SK-N-SH (cell line): ENCODE measurements at regions not wholly inside any gene's neighbourhood (a gene's known extent, or its start where the extent isn't known, plus 50 kb on each side); places are given as distances from the start of the nearest gene placed in this dataset.

Experiments used
- CTCF ChIA-PET: fragments of 300-600, 350-600 bp; formaldehyde crosslinking; extraction: SDS; loops from one replicate; lab custom pipeline; 2021; lab: Yijun Ruan, JAX
- POLR2A ChIA-PET: fragments of 350-600 bp; sonication (Branson Sonifier 250); formaldehyde crosslinking; extraction: SDS; loops from one replicate; lab custom pipeline; 2020; ENCODE audit warnings: antibody characterized with exemption, inconsistent platforms; lab: Yijun Ruan, JAX
- DNase-seq: peaks from one replicate; pipeline ENCODE4 v3.0.0; 2012
- H2AFZ ChIP-seq: fragments of 200-600 bp; sonication (generic); 2 replicates; pipeline ENCODE4 v1.8.1; 2016; ENCODE audit warnings: antibody characterized with exemption, mild to moderate bottlenecking, low read depth
- H3F3A ChIP-seq: fragments of 200-600 bp; sonication (generic); replicated peaks from 2 replicates; pipeline ENCODE3; 2016; ENCODE audit warnings: antibody characterized with exemption, mild to moderate bottlenecking; ENCODE audit not compliant: insufficient read depth
- H3K27ac ChIP-seq, 2 experiments: fragments of 200-500 bp in 1 of 2; fragments of 200-600 bp in 1 of 2; sonication (Bioruptor generic) in 1 of 2; sonication (generic), shearing (Covaris generic) in 1 of 2; 2 replicates each; pipeline versions ENCODE4 v1.5.1 to v1.6.1; 2014 to 2016; ENCODE audit warnings: low read depth in 2 of 2, inconsistent platforms in 1 of 2, low read length in 1 of 2, mild to moderate bottlenecking in 1 of 2, mixed read lengths in 1 of 2
- H3K27me3 ChIP-seq: fragments of 200-600 bp; sonication (generic), shearing (Covaris generic); 2 replicates; pipeline ENCODE4 v1.6.1; 2016; ENCODE audit warnings: mixed run types; ENCODE audit not compliant: insufficient read depth
- H3K36me3 ChIP-seq, 2 experiments: fragments of 200-500 bp in 1 of 2; fragments of 200-600 bp in 1 of 2; sonication (Bioruptor generic) in 1 of 2; sonication (generic) in 1 of 2; replicated peaks in 1 of 2; 2 replicates each; pipeline versions ENCODE3 to v1.5.1; 2014 to 2016; ENCODE audit warnings: low read length in 1 of 2, mild to moderate bottlenecking in 1 of 2; ENCODE audit not compliant: insufficient read depth in 2 of 2, control insufficient read depth in 1 of 2
- H3K4me1 ChIP-seq, 2 experiments: fragments of 200-500 bp in 1 of 2; fragments of 200-600 bp in 1 of 2; sonication (Bioruptor generic) in 1 of 2; sonication (generic), shearing (Covaris generic) in 1 of 2; 2 replicates each; pipeline versions ENCODE4 v1.5.1 to v1.6.1; 2014 to 2016; ENCODE audit warnings: low read depth in 1 of 2, low read length in 1 of 2, mixed run types in 1 of 2; ENCODE audit not compliant: insufficient read depth in 2 of 2, control insufficient read depth in 1 of 2
- H3K4me2 ChIP-seq: fragments of 200-600 bp; sonication (generic), shearing (Covaris generic); 2 replicates; pipeline ENCODE4 v1.6.1; 2017; ENCODE audit warnings: mixed run types
- H3K4me3 ChIP-seq, 2 experiments: fragments of 200-500 bp in 1 of 2; fragments of 200-600 bp in 1 of 2; sonication (Bioruptor generic) in 1 of 2; sonication (generic), shearing (Covaris generic) in 1 of 2; 2 replicates each; pipeline versions ENCODE4 v1.5.1 to v1.8.1; 2014 to 2016; ENCODE audit warnings: low read depth in 2 of 2, inconsistent platforms in 1 of 2, low read length in 1 of 2, mild to moderate bottlenecking in 1 of 2, mixed read lengths in 1 of 2, moderate library complexity in 1 of 2
- H3K79me2 ChIP-seq: fragments of 200-600 bp; sonication (generic); 2 replicates; pipeline ENCODE4 v1.8.1; 2017; ENCODE audit warnings: mild to moderate bottlenecking; ENCODE audit not compliant: insufficient read depth
- H3K9ac ChIP-seq: fragments of 200-600 bp; sonication (generic); 2 replicates; pipeline ENCODE4 v1.6.1; 2017; ENCODE audit warnings: mixed run types
- H3K9me2 ChIP-seq: fragments of 200-600 bp; sonication (generic); 2 replicates; pipeline ENCODE4 v1.6.1; 2017; ENCODE audit warnings: mixed run types
- H3K9me3 ChIP-seq: fragments of 200-600 bp; sonication (generic); 2 replicates; pipeline ENCODE4 v1.6.1; 2017; ENCODE audit warnings: mixed run types, mild to moderate bottlenecking, moderate library complexity
- H4K20me1 ChIP-seq: fragments of 200-600 bp; sonication (generic); 2 replicates; pipeline ENCODE4 v1.6.1; 2017; ENCODE audit warnings: mild to moderate bottlenecking, mixed run types; ENCODE audit not compliant: insufficient read depth
- CTCF ChIP-seq: fragments of 200-600 bp; sonication (generic); IDR thresholded peaks from 2 replicates; pipeline ENCODE4 v1.6.1; 2017; ENCODE audit warnings: antibody characterized with exemption, mild to moderate bottlenecking, moderate library complexity
- EP300 ChIP-seq, 2 experiments: IDR thresholded peaks; 2 replicates each; pipeline versions ENCODE4 v1.4.0 to v1.6.1; 2012; ENCODE audit warnings: borderline replicate concordance in 1 of 2, low read depth in 1 of 2, low read length in 1 of 2
- FOXJ3 ChIP-seq: sonication (generic); formaldehyde crosslinking; IDR thresholded peaks from 2 replicates; pipeline ENCODE4 v1.5.1; 2020; ENCODE audit warnings: mild to moderate bottlenecking, missing genetic modification reagents
- FOXM1 ChIP-seq: IDR thresholded peaks from 2 replicates; pipeline ENCODE4 v1.4.0; 2012; ENCODE audit warnings: low read depth, mild to moderate bottlenecking
- JUND ChIP-seq: IDR thresholded peaks from 2 replicates; pipeline ENCODE4 v1.4.0; 2012
- MEF2A ChIP-seq: IDR thresholded peaks from 2 replicates; pipeline ENCODE4 v1.4.0; 2012; ENCODE audit warnings: low read depth, borderline replicate concordance
- MXI1 ChIP-seq: IDR thresholded peaks from 2 replicates; pipeline ENCODE4 v1.6.1; 2012; ENCODE audit warnings: mild to moderate bottlenecking, low read depth, low read length, improper control_type of control experiment
- RCOR1 ChIP-seq: fragments of 150-350 bp; IDR thresholded peaks from 2 replicates; pipeline ENCODE4 v1.6.1; 2017; ENCODE audit warnings: antibody characterized with exemption, low read length
- RXRA ChIP-seq: IDR thresholded peaks from 2 replicates; pipeline ENCODE4 v1.4.0; 2012; ENCODE audit warnings: low read depth, mild to moderate bottlenecking, borderline replicate concordance
- SIN3A ChIP-seq: IDR thresholded peaks from 2 replicates; pipeline ENCODE4 v1.6.1; 2012; ENCODE audit warnings: low read depth, mild to moderate bottlenecking, low read length, moderate library complexity, borderline replicate concordance
- TEAD4 ChIP-seq: IDR thresholded peaks from 2 replicates; pipeline ENCODE4 v1.4.0; 2012; ENCODE audit warnings: mild to moderate bottlenecking, borderline replicate concordance; ENCODE audit not compliant: insufficient read depth
- USF1 ChIP-seq: IDR thresholded peaks from 2 replicates; pipeline ENCODE4 v1.4.0; 2012; ENCODE audit warnings: low read depth, borderline replicate concordance
- ZBTB33 ChIP-seq: IDR thresholded peaks from 2 replicates; pipeline ENCODE4 v1.4.0; 2012; ENCODE audit warnings: low read depth, borderline replicate concordance
- WGBS: methylation state at CpG from one replicate; pipeline ENCODE4 v1.1.6; 2017; ENCODE audit warnings: low lambda C conversion rate; 5-methylcytosine and 5-hydroxymethylcytosine counted together
- TF ChIP-seq, protein P1 (sequence below): IDR thresholded peaks from 2 replicates; pipeline ENCODE4 v1.6.1; 2012; ENCODE audit warnings: mild to moderate bottlenecking, low read depth, low read length, moderate library complexity
- TF ChIP-seq, protein P2 (sequence below): fragments of 150-350 bp; IDR thresholded peaks from 2 replicates; pipeline ENCODE4 v1.6.1; 2017; ENCODE audit warnings: antibody characterized with exemption, low read length, low read depth, borderline replicate concordance

GRCh38 chr15:29593111-29593510 is 229.2 kb downstream of the TJP1 start (continued):
- TF ChIP-seq USF1, result no peak
- no peak for TF ChIP-seq MEF2A
- TF ChIP-seq JUND, result no peak
- TF ChIP-seq ZBTB33, result no peak

DNA sequence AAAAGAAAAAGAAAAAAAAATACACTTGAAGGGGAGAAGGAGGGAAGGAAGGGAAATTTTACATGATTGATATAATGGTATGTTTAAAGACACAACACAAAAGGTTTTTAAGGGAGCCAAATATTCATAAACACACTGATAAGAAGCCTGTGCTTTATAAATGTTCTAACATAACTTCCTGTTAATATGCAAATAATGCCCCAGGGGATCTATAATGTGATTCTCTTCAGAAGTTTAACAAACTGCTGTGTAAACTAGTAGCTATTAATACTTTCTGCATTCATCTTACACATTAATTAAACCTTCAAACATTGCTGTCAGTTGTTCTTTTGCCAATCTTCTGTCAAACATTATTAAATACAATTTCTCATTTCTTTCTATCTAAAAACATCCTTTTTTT is 231.6 kb downstream of the TJP1 start:
- H3K4me3 ChIP-seq, result no peak overlapping the region
- no peaks in the 10 kb centered on the region for H3K9me3 ChIP-seq
- DNase-seq, result no peak
- no peaks in the 10 kb centered on the region for H3K79me2 ChIP-seq
- no peak overlapping the region for H2AFZ ChIP-seq
- no peaks in the 10 kb centered on the region for H3K9me2 ChIP-seq
- H3K36me3 ChIP-seq, result no peaks in the 10 kb centered on the region
- H4K20me1 ChIP-seq, result no peaks in the 10 kb centered on the region
- TF ChIP-seq FOXJ3 (CRISPR knock-in tag) (no peak), RXRA (no peak), USF1 (no peak), SIN3A (no peak)
- no peak overlapping the region for H3K27ac ChIP-seq
- ChIA-PET CTCF (no interaction called here), POLR2A (no interaction called here)
- H3K9ac ChIP-seq, result no peak overlapping the region
- H3K27me3 ChIP-seq, result no peaks in the 10 kb centered on the region; the same call in 1 of the 2 replicates
- no peaks in the 10 kb centered on the region for H3K4me1 ChIP-seq
- H3F3A ChIP-seq, result no peaks in the 10 kb centered on the region
- H3K4me2 ChIP-seq, result no peak overlapping the region

DNA sequence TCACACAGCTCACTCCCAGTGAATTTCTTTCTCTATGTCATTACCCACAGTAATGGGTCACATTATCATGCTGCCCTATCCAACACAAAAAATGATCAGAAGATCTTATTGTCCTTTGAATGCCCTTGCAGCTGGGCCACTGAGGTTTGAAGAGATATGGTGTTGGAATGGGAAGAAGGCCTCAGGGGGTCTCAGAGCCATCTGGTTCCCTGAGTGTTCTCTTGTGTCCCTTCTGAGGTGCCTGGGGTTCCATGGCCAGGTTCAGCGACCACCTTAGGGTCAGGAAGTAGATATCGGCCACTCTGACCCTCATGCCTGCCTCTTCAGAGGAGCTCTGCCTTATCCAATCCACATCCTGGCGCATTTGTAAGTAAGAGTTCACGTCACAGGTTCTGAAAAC is 232.3 kb downstream of the TJP1 start:
- H3K9ac ChIP-seq, result no peak overlapping the region
- DNase-seq, result no peak
- H3K27ac ChIP-seq, result no peak overlapping the region
- no peak overlapping the region for H3K4me2 ChIP-seq
- H3K36me3 ChIP-seq, result no peaks in the 10 kb centered on the region
- no peak overlapping the region for H3K4me3 ChIP-seq
- H3F3A ChIP-seq, result no peaks in the 10 kb centered on the region
- H3K4me1 ChIP-seq, result no peaks in the 10 kb centered on the region
- H3K79me2 ChIP-seq, result no peaks in the 10 kb centered on the region
- no peaks in the 10 kb centered on the region for H3K9me3 ChIP-seq
- CTCF ChIA-PET, result no interaction called here
- POLR2A ChIA-PET, result no interaction called here
- WGBS, result 60% methylated on average over 4 of the region's 4 CpGs
- no peaks in the 10 kb centered on the region; the same call in 1 of the 2 replicates for H3K27me3 ChIP-seq
- no peak overlapping the region for H2AFZ ChIP-seq
- no peaks in the 10 kb centered on the region for H4K20me1 ChIP-seq
- no peaks in the 10 kb centered on the region for H3K9me2 ChIP-seq
- TF ChIP-seq RCOR1, result no peak
- no peak for TF ChIP-seq MXI1
- TF ChIP-seq, protein P1, sequence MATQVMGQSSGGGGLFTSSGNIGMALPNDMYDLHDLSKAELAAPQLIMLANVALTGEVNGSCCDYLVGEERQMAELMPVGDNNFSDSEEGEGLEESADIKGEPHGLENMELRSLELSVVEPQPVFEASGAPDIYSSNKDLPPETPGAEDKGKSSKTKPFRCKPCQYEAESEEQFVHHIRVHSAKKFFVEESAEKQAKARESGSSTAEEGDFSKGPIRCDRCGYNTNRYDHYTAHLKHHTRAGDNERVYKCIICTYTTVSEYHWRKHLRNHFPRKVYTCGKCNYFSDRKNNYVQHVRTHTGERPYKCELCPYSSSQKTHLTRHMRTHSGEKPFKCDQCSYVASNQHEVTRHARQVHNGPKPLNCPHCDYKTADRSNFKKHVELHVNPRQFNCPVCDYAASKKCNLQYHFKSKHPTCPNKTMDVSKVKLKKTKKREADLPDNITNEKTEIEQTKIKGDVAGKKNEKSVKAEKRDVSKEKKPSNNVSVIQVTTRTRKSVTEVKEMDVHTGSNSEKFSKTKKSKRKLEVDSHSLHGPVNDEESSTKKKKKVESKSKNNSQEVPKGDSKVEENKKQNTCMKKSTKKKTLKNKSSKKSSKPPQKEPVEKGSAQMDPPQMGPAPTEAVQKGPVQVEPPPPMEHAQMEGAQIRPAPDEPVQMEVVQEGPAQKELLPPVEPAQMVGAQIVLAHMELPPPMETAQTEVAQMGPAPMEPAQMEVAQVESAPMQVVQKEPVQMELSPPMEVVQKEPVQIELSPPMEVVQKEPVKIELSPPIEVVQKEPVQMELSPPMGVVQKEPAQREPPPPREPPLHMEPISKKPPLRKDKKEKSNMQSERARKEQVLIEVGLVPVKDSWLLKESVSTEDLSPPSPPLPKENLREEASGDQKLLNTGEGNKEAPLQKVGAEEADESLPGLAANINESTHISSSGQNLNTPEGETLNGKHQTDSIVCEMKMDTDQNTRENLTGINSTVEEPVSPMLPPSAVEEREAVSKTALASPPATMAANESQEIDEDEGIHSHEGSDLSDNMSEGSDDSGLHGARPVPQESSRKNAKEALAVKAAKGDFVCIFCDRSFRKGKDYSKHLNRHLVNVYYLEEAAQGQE, result no peak
- no peak for TF ChIP-seq FOXJ3 (CRISPR knock-in tag)
- no peak for TF ChIP-seq CTCF
- no peak for TF ChIP-seq MEF2A
- no peak for TF ChIP-seq EP300 (IDR thresholded peaks at IDR 0.05; ENCODE audit: borderline replicate concordance in 1 of 2, low read depth in 1 of 2, low read length in 1 of 2)
- no peak for TF ChIP-seq JUND
- TF ChIP-seq, protein P2, sequence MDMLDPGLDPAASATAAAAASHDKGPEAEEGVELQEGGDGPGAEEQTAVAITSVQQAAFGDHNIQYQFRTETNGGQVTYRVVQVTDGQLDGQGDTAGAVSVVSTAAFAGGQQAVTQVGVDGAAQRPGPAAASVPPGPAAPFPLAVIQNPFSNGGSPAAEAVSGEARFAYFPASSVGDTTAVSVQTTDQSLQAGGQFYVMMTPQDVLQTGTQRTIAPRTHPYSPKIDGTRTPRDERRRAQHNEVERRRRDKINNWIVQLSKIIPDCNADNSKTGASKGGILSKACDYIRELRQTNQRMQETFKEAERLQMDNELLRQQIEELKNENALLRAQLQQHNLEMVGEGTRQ, result no peak
- no peak for TF ChIP-seq TEAD4
- no peak for TF ChIP-seq FOXM1
- no peak for TF ChIP-seq RXRA
